ENCODE measurements at regions not wholly inside any gene's neighbourhood (a gene's known extent, or its start where the extent isn't known, plus 50 kb on each side); places are given as distances from the start of the nearest gene placed in this dataset.

- no peak for FAIRE-seq
- CTCF ChIA-PET (ENCODE audit: partially characterized antibody): no interaction called here
These were observed 230.7 kb downstream of the TGFB2 start for GRCh38 chr1:218575856-218576255.

More at GRCh38 chr1:218575856-218576255, 230.7 kb downstream of the TGFB2 start:
- DNase-seq (ENCODE audit: low read depth in 1 of 2, low spot score in 2 of 2): no peak
- no peak overlapping the region for H4K8ac ChIP-seq (ENCODE audit: extremely low read depth, insufficient read depth, low read length)
- H3K79me2 ChIP-seq (ENCODE audit: control insufficient read depth in 1 of 2, insufficient read depth in 2 of 2, low read length in 2 of 2): no peaks in the 10 kb centered on the region
- POLR2A ChIA-PET (ENCODE audit: partially characterized antibody): no interaction called here
- H2BK20ac ChIP-seq (ENCODE audit: low read length): no peak overlapping the region
- no peaks in the 10 kb centered on the region for H3K36me3 ChIP-seq (ENCODE audit: control insufficient read depth in 2 of 4, insufficient read depth in 4 of 4, low read length in 3 of 4)
- no peaks in the 10 kb centered on the region for H3K23me2 ChIP-seq (ENCODE audit: low read depth, low read length)
- no peaks in the 10 kb centered on the region for H3K79me1 ChIP-seq (ENCODE audit: low read depth, low read length)
- no peak overlapping the region for H3K9ac ChIP-seq (replicated peaks in 1 of 4; ENCODE audit: extremely low read depth in 1 of 4, low read depth in 3 of 4, low read length in 3 of 4)
- no peak overlapping the region for H3K14ac ChIP-seq (ENCODE audit: insufficient read length)
- no peak overlapping the region for H3K56ac ChIP-seq (replicated peaks; ENCODE audit: insufficient read length, low read depth, low read length)
- H3K27ac ChIP-seq (ENCODE audit: low read depth, low read length): no peak overlapping the region
- H2BK120ac ChIP-seq (replicated peaks; ENCODE audit: low read depth, low read length): no peak overlapping the region
- no peak overlapping the region for H2BK12ac ChIP-seq (ENCODE audit: low read depth, low read length)
- peaks cover 0 to 3% (median 0%) of the 10 kb centered on the region in 4 experiments; a peak in 1 of 7 replicates for H3K4me1 ChIP-seq (replicated peaks in 1 of 4; ENCODE audit: control insufficient read depth in 3 of 4, insufficient read depth in 4 of 4, low read length in 3 of 4)
- no peak overlapping the region for H3K4me3 ChIP-seq (ENCODE audit: extremely low read depth in 1 of 4, insufficient read depth in 2 of 4, low read depth in 3 of 4, low read length in 4 of 4)
- TF ChIP-seq SIRT6 (IDR thresholded peaks at IDR 0.05; ENCODE audit: low read length) (no peak), ATF2 (IDR thresholded peaks at IDR 0.05; ENCODE audit: low read length) (no peak)
- H2AK5ac ChIP-seq (ENCODE audit: low read depth, low read length): no peak overlapping the region
- H2AFZ ChIP-seq (ENCODE audit: low read length): no peak overlapping the region
- no peak overlapping the region for H3K4me2 ChIP-seq (ENCODE audit: insufficient read depth in 1 of 2, low read depth in 2 of 2, low read length in 2 of 2)
- H3K4ac ChIP-seq (replicated peaks; ENCODE audit: insufficient read length, low read depth, low read length): no peak overlapping the region
- H4K91ac ChIP-seq (replicated peaks; ENCODE audit: insufficient read length, low read length): no peak overlapping the region
- H4K5ac ChIP-seq (ENCODE audit: insufficient read length, low read depth, low read length): no peak overlapping the region
- H4K20me1 ChIP-seq (replicated peaks in 1 of 2; ENCODE audit: control insufficient read depth in 1 of 2, insufficient read depth in 2 of 2, low read length in 2 of 2): no peaks in the 10 kb centered on the region
- H3K23ac ChIP-seq (ENCODE audit: insufficient read length): no peak overlapping the region
- H2BK5ac ChIP-seq (ENCODE audit: low read depth, low read length): no peak overlapping the region
- WGBS, 2 experiments (ENCODE audit: extremely low coverage in 1 of 2, insufficient coverage in 1 of 2, insufficient read length in 1 of 2, insufficient replicate concordance in 2 of 2, low coverage in 1 of 2, low lambda C conversion rate in 2 of 2, missing lambda C conversion rate in 1 of 2): 84% methylated on average over 1 of the region's 1 CpG; no CpG with 5 or more reads in 1 of the 2 experiments
- H2BK15ac ChIP-seq (ENCODE audit: low read length): no peak overlapping the region
- H3K18ac ChIP-seq (ENCODE audit: extremely low read depth, low read length): no peak overlapping the region
- H3K27me3 ChIP-seq (replicated peaks in 1 of 4; ENCODE audit: control insufficient read depth in 3 of 4, extremely low read depth in 1 of 4, insufficient read depth in 3 of 4, low read length in 3 of 4): no peaks in the 10 kb centered on the region
- H3K9me3 ChIP-seq (ENCODE audit: insufficient read depth in 2 of 2, low read depth in 1 of 2, low read length in 1 of 2): no peaks in the 10 kb centered on the region
